Umbilical cord (tissue), 1 donor: ENCODE measurements at regions not wholly inside any gene's neighbourhood (a gene's known extent, or its start where the extent isn't known, plus 50 kb on each side); places are given as distances from the start of the nearest gene placed in this dataset.
A peak's percentile ranks its signal among the peaks of the same experiment; 100 is the strongest.
"Not testable (repeated sequence)": the region's sequence is repeated elsewhere in the genome, so short reads cannot be mapped to it uniquely, and the experiment has no call there.

Source experiments
- DNase-seq: peaks from one replicate; pipeline ENCODE4 v3.0.0-alpha.2; 2015; ENCODE audit warnings: low spot score

DNA sequence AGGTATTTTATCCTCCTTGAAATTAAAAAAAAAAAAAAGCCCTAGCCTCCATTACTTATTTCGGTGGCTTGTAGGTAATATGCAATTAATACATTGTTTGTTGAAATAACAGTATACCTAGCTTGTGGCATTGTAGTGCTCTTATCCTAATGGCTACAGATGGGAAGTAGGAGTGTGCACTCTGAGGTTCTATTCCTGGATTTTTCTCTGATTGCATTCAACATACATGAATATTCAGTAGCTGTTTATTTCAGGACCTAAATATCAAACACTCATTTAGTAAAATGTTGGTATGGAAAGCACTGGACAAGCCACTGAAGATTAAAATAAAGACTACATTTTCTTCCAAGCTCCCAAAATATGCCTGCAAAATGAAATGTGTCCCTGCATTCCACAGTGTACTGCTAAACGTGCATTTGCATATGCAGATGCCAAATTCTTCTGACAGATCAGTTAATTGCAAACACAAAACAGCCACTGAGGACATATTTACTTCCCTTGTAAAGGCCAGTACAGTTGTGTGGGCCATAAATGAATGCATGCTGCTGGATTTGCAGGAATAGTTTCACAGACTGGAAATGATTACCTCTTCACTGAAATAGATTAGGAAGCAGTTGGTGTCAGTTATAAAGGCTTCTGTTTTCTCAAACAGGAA, 826.1 kb downstream of the PRELID2 start:
- DNase-seq, result no peak

DNA sequence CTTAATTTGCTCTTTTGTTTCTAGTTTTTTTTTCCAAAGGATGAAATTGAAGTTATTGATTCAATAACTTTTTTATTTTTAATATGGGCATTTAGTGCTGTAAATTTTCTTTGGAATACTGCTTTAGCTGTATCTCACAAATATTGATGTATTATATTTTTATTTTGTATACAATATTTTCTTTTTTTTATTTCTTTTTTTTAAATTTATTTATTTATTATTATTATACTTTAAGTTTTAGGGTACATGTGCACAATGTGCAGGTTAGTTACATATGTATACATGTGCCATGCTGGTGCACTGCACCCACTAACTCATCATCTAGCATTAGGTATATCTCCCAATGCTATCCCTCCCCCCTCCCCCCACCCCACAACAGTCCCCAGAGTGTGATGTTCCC, 823.7 kb downstream of the KCTD16 start:
- not testable (repeated sequence) for DNase-seq

DNA sequence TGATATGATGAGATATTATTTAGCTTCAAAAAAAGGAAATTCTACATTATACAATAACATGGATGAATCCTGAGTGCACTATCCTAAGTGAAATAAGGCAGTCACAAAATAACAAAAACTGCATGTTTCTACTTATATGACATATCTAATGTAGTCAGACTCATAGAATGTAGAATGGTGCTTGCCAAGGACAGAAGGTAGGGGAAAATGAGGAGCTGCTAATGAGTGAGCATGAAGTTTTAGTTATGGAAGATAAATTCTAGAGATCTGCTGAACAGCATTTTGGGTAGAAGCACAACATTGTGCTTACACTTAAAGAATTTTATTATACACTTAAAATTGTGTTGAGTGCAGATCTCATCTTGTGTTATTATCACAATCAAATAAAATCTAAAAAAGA, 812.4 kb downstream of the KCTD16 start:
- no peak for DNase-seq

DNA sequence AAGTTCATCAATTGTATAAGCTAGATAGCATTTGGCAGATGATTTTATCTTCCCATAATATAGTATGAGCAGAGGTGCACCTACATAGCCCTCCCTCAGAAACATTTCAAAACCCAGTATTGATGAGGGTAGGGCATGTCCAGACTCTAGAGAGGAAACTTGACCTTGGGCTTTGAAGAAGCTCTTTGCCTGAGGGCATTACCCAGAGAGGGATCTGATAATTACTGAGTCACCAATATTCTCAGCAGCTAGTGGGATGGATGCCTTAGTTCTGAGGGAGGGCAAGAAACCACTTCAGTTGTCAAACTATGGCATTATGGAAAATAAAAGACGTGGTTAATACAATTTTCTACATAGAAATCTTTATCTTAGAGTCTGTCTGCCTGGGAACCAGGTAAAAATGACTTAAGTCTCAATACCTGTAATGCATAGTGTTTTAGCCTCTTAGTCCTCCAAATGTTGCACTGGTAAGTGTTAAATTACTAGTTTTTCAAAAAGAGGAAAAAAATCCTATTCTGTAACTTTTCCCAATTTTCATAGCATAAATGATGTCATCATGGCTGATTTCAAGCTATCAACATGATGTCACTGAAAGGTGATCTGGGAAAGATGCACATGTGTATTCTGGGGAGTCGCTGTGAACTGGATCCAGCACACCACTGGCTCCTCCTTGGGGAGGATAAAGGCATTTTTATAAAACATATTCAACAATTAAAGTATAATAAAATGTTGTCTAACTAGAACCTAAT, 809.0 kb downstream of the KCTD16 start:
- DNase-seq, result no peak

DNA sequence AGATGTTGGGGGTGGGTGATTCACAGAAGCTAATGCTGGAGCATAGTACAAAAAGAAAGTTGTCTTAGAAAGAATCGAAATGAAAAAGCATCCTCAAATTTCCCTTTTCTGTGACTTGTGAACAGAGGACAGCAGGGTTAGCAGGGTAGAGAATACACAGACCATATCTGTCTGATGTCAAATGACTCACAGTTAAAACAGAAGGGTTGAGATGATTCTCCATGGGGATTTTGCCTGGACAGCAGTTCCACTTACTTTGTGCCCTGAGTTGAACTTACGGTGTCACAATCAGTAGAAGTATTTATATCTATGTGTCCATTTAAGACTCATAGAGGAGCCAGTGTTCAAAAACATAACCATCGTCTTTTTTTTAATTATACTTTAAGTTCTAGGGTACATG, 801.6 kb downstream of the KCTD16 start:
- peak; percentile 68 for DNase-seq

DNA sequence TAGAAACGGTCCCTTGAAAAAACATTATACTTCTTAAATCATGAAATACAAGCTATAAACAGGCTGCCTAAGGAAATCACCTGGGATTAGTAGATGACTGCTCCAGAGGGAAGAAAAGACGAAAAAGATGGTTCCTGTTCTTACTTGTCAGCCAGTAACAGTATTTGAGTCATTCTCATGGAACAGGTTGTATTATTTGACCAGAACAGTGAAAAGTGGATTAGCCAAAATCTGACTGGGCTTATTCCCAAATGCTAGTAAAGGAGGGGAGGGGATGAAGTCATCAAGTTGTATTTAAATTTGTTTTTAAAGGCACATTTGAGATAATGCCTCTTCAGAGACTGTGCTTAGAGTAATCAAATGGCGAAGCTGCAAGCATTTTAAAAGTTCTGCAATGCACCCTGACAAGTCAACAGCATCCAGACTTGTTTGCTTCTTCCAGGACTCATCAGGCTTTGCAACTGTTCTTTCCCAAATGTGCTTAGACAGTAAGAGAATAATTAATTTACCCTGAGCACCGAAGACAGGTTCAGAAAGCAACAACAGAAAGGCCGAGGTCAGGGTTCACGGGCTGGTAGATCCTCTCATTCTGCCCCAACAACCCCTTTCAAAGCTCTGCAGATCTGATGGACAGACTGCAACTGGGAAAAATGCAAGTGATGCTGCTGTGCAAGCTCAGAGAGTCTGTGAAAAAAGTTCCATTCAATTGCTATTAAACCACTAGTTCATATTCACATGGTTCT, 800.6 kb downstream of the KCTD16 start:
- DNase-seq, result peak; percentile 52

DNA sequence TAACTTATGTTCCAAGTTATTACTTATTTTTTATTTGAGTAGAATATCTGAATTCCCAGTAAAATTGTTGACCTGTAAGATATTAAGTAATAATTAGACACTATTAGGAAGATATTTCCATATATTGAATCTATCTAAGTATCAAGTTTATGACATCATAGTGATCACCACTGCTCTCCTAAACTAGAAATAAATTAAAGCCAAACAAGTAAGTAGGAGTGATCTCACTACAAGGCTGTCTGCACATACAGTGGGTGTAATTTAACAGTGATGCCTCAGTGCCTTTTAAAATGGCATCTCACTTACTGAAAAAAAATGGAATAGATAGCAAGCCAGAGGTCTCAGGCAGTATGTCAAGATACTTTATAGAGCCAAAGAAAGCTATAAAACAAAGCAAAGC, 789.6 kb downstream of the KCTD16 start:
- DNase-seq, result no peak

DNA sequence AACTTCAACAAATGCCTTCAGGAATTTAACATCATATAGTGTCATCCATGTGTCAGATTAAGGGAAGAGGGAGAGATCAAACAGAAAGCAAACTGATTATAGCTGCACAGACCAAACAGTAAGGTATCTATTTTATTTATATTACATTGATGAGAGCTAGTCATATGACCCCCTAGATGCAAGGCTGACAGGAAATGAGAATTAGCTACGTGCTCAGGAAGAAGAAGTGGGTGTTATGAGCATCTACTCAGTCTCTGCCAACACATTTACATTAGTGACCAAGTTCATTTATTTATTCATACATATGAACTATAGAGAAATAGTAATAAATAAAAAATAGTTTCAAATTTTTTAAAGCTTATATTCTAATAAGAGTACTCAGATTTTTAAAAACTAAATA, 787.3 kb downstream of the KCTD16 start:
- DNase-seq, result no peak

DNA sequence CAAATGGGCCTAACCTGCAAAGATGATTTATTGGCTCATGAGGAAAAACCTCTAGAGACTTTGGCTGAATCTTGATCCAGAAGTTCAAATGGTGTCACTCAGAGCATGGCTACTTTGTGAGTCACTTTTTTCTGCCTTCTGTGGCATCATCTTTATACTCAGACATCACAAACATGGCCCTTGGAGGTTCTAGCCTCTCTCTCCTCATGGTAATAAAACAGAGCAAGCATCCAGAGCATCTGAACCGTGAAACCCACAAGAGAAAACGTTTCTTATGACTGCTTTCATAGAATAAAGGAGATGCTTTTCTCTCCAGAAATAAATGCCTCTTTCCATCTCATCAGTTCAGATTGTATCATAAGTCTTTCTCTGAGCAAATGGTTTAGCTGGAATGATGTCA, 780.3 kb downstream of the KCTD16 start:
- DNase-seq, result no peak

DNA sequence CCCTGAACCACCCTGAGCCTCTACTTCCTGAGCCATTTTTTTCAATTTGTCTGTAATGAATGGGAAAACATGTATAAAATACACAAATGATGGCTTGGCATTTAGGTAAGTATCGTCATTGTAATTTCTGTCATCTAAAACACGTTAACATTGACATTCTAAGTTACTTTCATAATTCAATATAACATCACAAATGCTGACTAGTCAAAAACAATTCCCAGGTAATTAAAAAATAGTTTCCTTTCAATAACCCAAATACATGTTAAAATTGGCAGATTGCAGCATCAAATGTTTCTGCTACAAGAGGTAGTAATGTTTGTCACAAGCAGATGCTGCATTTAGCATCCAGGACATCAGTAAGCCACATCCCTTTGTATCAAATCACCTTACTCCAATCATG, 776.4 kb downstream of the KCTD16 start:
- no peak for DNase-seq

DNA sequence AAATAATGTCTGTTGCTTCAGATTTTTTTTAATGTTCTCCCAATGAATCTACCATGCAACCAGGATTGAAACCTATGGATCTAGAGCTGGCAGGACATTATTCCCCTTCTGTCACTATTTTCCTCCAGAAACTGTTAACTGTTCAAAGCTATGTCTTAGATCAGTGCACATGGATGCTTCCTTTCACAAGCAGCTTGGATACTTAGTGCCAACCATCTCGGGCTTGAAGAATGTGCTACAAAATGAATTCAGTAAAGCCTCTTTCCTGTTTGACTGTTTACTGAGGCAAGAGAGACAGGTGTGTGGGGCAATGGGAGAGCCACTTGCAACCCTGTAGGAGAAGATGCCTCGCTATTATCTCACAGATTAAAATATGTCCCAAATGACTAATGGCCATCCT, 774.8 kb downstream of the KCTD16 start:
- DNase-seq, result no peak

DNA sequence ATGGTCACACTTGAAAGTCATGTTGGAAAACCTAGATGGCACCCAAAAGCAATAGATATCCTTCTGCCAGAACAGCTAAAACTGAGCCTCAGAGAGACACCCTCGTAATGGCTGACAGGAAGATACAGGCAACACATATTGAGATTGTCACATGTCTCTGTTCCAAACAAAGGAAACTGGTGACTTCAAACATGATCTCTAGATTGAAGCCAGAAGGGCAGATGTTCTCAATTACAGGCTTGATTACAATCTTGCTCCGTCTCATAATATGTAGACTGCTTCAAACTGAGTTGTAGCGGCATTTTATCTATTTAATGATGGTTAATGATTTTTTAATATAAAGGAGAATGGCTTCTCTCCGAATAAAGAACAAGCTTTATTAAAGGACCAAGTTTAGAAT, 774.3 kb downstream of the KCTD16 start:
- no peak for DNase-seq

DNA sequence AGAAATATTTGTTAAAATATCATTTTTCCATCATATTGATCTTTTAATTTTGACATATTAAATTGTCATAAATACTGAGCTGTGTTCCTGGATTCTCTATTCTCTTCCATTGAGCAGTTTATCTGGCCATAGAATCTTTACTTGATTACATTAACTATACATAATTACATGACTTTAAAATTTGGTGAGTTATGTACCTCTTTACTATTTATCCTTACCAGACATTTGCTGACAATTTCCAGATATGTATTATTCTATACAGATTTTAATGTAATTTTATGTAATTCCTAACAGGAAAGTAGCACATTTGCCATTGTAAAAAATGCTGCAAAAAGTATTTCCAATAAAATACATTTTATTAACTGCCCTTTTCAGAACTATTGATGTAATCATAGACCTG, 770.3 kb downstream of the KCTD16 start:
- no peak for DNase-seq

DNA sequence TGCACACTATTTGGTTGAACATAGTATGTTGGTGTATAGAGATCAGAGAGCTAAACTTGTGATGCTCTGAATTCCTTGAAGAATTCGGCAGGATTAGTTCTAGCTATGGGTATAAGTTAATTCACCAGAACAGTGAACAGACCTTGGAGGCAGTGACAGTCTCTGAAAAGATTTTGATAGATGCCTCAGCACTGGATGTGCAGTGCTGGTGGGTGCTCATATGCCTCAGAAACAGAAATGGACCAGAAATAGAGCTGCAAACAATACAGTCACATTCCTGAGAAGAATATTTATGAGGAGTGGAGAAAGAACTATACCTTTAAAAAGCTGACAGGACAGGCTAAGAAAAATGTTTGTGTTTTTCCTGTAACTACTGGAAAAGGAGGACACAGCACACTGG, 747.7 kb downstream of the KCTD16 start:
- DNase-seq, result no peak

DNA sequence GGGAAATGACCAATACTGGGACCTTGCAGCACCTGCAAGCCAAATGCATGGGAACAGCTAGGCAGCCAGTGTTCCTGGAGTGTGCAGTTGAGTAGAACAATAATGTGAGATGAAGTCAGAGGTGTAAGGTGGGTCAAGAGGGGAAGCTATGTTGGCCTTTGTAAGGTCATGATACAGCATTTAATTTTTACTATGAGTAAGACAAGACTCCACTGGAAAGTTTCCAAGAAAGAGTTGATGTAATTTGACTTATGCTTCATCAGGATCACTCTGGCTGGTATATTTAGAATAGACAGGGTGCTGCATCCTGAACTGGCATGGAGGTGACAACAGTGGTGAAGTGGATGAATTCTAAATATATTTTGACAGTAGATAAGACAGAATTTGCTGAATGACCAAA, 744.8 kb downstream of the KCTD16 start:
- DNase-seq, result no peak

DNA sequence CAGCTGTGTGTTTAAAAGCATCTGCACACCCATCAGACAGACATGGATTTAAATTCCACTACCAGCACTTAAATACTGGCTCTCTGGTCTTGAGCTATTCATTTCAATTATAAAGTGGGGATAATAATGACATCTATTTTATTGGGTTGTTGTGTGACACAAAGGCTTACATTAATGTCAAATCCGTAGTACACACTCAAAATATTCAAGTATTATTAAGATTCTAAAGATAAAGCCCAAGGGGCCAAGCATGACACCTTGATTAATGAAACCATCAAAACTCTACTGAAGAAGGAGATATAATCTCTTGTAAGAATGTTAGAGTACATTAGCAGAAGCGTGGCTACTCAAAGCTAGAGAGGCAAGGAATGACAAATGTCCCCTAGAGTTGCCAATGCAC, 743.0 kb downstream of the KCTD16 start:
- DNase-seq, result no peak

DNA sequence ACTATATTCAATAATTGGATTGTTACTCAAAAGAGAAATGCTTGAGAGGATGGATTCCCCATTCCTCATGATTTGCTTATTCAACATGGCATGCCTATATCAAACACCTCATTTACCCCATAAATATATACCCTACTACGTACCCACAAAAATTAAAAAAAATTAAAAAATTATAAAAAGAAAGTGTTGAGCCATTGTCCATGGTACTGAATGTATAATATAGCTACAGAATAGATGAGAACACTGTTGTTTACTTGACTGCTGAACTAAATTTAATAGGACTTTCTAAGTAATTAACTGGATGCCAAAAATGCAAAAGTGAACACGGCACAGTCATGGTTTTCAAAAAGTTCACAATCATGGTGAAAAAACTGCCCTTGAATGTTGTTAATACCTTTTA, 725.8 kb downstream of the KCTD16 start:
- DNase-seq, result no peak

DNA sequence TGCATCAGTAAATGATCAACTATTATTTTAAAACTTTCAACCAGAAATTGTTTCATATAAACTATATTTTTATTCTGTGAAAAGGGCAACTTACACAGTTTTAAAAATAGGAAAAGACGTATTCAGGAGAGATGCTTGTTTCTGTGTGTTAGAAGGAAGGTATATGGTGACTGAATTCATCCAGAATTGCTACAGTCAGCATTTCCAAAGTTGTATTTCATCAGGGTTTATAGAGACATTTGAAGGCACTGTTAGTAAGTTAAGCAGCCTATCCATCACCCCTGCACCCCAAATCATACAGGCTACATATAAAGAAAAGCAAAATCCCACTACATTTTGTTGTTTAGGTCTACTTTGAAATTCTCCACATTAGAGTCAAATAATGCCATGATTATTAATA, 716.0 kb downstream of the KCTD16 start:
- DNase-seq, result no peak

DNA sequence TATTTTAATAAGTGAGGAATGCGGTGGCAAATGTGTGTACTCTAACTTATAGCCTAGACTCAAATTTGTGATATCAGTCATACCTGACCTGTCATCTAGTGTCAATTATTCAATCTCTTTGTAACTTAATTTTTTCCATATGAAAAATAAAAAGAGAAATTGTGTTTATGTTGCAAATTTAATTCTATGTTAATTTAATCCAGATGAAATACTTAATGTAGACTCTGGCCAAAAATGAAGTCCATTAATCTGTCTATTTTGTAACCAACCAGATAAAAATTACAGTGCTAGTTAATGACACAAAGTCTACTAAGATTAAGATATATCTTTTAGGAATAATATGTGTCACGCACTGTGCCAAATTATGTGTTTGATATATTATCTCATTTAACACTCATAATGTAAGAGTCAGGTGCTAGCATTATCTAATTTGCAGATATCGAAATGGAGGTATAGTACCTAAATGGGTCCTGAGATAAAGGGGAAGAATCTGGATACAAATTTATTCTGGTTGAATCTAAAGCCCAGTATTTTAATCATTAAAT, 712.1 kb downstream of the KCTD16 start:
- no peak for DNase-seq

DNA sequence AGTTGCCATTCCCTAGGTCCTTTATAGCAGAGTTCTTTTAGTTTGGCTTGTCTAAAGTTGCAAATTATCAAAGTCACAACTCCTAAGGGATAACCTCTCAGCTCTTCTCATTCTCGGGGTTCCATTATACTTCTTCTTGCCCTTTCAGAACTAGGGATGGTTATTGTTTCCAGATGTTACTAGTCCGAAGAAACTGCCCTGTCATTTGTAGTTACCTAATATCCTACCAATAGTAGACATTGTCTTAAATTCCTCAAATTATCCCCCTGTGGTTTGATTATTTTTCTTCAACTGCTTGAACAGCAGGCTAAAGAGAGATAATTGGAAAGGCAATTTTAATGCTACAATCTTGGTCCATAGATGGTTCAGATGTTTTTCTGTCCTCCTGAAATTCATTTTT, 709.8 kb downstream of the KCTD16 start:
- no peak for DNase-seq

DNA sequence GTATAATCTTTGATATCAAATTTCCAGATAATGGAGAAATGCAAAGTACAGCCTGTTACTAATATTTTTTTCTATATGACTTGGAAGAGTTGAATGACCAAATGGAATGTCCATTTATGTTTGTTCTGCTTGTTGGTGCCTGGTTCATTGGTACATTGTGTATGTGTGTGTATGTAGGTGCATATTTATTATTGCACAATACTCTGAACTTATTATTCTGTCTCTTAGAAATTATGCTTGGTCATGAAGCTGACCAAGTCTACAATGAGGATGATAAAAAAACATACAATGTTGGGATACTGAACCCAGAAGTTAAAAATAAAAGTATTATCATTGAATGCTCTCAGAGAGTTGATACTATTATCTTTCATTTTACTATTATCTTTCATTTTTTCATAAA, 706.3 kb downstream of the KCTD16 start:
- DNase-seq, result no peak

DNA sequence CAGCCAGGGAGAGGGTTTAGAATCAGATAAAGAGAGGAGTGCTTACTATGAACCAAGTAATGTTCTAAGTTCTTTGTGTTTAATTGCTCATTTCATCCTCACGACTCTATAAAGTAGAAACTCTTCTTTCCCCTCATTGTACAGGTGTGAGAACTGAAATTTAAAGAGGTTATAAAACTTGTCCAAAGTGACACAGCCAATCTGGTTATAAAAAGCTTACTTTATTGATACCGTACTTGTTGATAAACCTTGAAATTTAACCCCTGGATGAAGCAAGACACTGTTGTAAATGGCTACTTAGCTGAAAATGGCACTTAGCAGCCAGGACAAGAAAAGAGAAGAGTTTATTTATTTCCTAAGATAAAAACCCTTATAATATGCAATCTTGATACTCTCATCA, 702.4 kb downstream of the KCTD16 start:
- DNase-seq, result no peak

DNA sequence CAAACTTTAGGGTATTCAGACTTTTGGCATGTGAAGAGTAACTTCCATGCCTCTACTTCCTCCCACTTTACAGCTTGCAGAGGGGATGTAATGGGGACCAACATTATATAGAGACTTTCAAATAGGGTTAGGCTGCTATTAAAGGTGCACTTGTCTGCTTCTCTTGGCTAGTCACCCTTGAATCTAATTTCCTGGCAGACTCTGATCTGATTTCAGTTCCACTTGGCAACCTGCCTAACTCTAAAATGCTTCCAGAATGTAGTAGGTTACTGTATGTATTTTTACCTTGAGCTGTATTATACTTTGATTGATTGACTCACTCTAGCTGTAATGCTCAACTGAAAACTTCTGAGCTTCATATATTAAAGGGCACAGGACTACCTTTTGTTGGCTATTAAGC, 693.4 kb downstream of the KCTD16 start:
- no peak for DNase-seq
